ENCODE measurements at regions not wholly inside any gene's neighbourhood (a gene's known extent, or its start where the extent isn't known, plus 50 kb on each side); places are given as distances from the start of the nearest gene placed in this dataset.

- no peak for TF ChIP-seq CBX8 (IDR thresholded peaks at IDR 0.05; ENCODE audit: borderline replicate concordance, low read depth, low read length)
- TF ChIP-seq POLR2A (IDR thresholded peaks at IDR 0.05; ENCODE audit: control extremely low read depth in 1 of 2, low read depth in 2 of 2, low read length in 2 of 2), result no peak
- no peak for TF ChIP-seq ZNF274 (IDR thresholded peaks at IDR 0.05; ENCODE audit: borderline replicate concordance, extremely low read depth, low read length)
- TF ChIP-seq USF2 (IDR thresholded peaks at IDR 0.05; ENCODE audit: low read length), result no peak
- no peak for TF ChIP-seq TAF7 (optimal IDR thresholded peaks at IDR 0.05; ENCODE audit: borderline replicate concordance, low read depth, low read length)
- TF ChIP-seq GABPA (IDR thresholded peaks at IDR 0.05; ENCODE audit: borderline replicate concordance, insufficient read depth, low read length), result no peak
- no peak for TF ChIP-seq SIN3A (conservative IDR thresholded peaks at IDR 0.05 in 1 of 2, IDR thresholded peaks at IDR 0.05 in 1 of 2; ENCODE audit: low read depth in 1 of 2, low read length in 2 of 2)
- H2AFZ ChIP-seq (ENCODE audit: low read length), result peak overlapping the region; percentile 50; the same call in 1 of the 2 replicates
- H3K4me2 ChIP-seq (ENCODE audit: insufficient read depth in 1 of 2, low read depth in 2 of 2, low read length in 2 of 2), result no peak overlapping the region
- CTCF ChIA-PET (ENCODE audit: partially characterized antibody), result no interaction called here
- FAIRE-seq, result no peak
- H2BK12ac ChIP-seq (ENCODE audit: low read depth, low read length), result no peak overlapping the region
- no peak overlapping the region for H3K4ac ChIP-seq (replicated peaks; ENCODE audit: insufficient read length, low read depth, low read length)
- H2BK15ac ChIP-seq (ENCODE audit: low read length), result no peak overlapping the region
- no peaks in the 10 kb centered on the region for H3K36me3 ChIP-seq (ENCODE audit: control insufficient read depth in 2 of 4, insufficient read depth in 4 of 4, low read length in 3 of 4)
- H3K79me1 ChIP-seq (ENCODE audit: low read depth, low read length), result no peaks in the 10 kb centered on the region
- 89% methylated on average over 11 of the region's 11 CpGs; no CpG with 5 or more reads in 1 of the 2 experiments for WGBS, 2 experiments (ENCODE audit: extremely low coverage in 1 of 2, insufficient coverage in 1 of 2, insufficient read length in 1 of 2, insufficient replicate concordance in 2 of 2, low coverage in 1 of 2, low lambda C conversion rate in 2 of 2, missing lambda C conversion rate in 1 of 2)
- H4K5ac ChIP-seq (ENCODE audit: insufficient read length, low read depth, low read length), result no peak overlapping the region
- no peak overlapping the region for H3K14ac ChIP-seq (ENCODE audit: insufficient read length)
- H3K56ac ChIP-seq (replicated peaks; ENCODE audit: insufficient read length, low read depth, low read length), result no peak overlapping the region
- no peak overlapping the region for H4K8ac ChIP-seq (ENCODE audit: extremely low read depth, insufficient read depth, low read length)
- H3K23me2 ChIP-seq (ENCODE audit: low read depth, low read length), result no peaks in the 10 kb centered on the region
- H4K20me1 ChIP-seq (replicated peaks in 1 of 2; ENCODE audit: control insufficient read depth in 1 of 2, insufficient read depth in 2 of 2, low read length in 2 of 2), result no peaks in the 10 kb centered on the region
- H3K4me3 ChIP-seq (ENCODE audit: extremely low read depth in 1 of 4, insufficient read depth in 2 of 4, low read depth in 3 of 4, low read length in 4 of 4), result no peak overlapping the region
- POLR2A ChIA-PET (ENCODE audit: partially characterized antibody), result no interaction called here
- H2AK5ac ChIP-seq (ENCODE audit: low read depth, low read length), result no peak overlapping the region
- no peak overlapping the region for H2BK20ac ChIP-seq (ENCODE audit: low read length)
- no peak overlapping the region for H4K91ac ChIP-seq (replicated peaks; ENCODE audit: insufficient read length, low read length)
- H3K4me1 ChIP-seq (replicated peaks in 1 of 4; ENCODE audit: control insufficient read depth in 3 of 4, insufficient read depth in 4 of 4, low read length in 3 of 4), result no peaks in the 10 kb centered on the region
- H2BK120ac ChIP-seq (replicated peaks; ENCODE audit: low read depth, low read length), result no peak overlapping the region
- no peaks in the 10 kb centered on the region for H3K9me3 ChIP-seq (ENCODE audit: insufficient read depth in 2 of 2, low read depth in 1 of 2, low read length in 1 of 2)
- no peaks in the 10 kb centered on the region for H3K79me2 ChIP-seq (ENCODE audit: control insufficient read depth in 1 of 2, insufficient read depth in 2 of 2, low read length in 2 of 2)
- no peaks in the 10 kb centered on the region for H3K27me3 ChIP-seq (replicated peaks in 1 of 4; ENCODE audit: control insufficient read depth in 3 of 4, extremely low read depth in 1 of 4, insufficient read depth in 3 of 4, low read length in 3 of 4)
- H3K9ac ChIP-seq (replicated peaks in 1 of 4; ENCODE audit: extremely low read depth in 1 of 4, low read depth in 3 of 4, low read length in 3 of 4), result no peak overlapping the region
- DNase-seq (ENCODE audit: low read depth in 1 of 2, low spot score in 2 of 2), result no peak
- H2BK5ac ChIP-seq (ENCODE audit: low read depth, low read length), result no peak overlapping the region
- no peak overlapping the region for H3K18ac ChIP-seq (ENCODE audit: extremely low read depth, low read length)
- no peak overlapping the region for H3K23ac ChIP-seq (ENCODE audit: insufficient read length)
- no peak overlapping the region for H3K27ac ChIP-seq (ENCODE audit: low read depth, low read length)
These were observed 146.3 kb upstream of the DUSP10 start for GRCh38 chr1:221888218-221888617.

Data from H1 (cell line).